ENCODE measurements at regions not wholly inside any gene's neighbourhood (a gene's known extent, or its start where the extent isn't known, plus 50 kb on each side); places are given as distances from the start of the nearest gene placed in this dataset.

DNA sequence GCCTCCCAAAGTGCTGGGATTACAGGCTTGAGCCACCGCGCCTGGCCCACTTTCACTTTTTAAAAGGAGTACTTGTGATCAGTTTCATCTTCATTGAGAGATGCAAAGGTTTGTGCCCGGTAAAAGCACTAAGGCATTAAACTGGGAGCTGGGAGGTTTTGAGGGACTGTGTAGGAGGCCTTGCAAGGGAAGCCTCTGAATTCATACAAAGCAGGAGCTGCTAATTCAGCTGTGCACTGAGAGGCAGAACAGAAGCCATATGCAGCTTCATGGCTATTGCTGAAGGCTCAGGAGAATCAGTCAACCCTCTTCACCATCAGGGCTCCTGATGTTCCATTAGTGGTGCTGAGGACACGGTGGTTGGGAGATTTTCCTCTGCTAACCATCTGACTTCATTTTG, 77.7 kb downstream of the GPR88 start:
- TF ChIP-seq CTCF (IDR thresholded peaks at IDR 0.05) (no peak), ZFX (IDR thresholded peaks at IDR 0.05; ENCODE audit: borderline replicate concordance) (no peak)
